Hypothalamus (tissue), 51 donors: ENCODE measurements at regions not wholly inside any gene's neighbourhood (a gene's known extent, or its start where the extent isn't known, plus 50 kb on each side); places are given as distances from the start of the nearest gene placed in this dataset.

Experiments used
- DNase-seq, 51 donors: peaks; one replicate each; lab custom pipeline; 2025; lab: John Stamatoyannopoulos, UW

DNA sequence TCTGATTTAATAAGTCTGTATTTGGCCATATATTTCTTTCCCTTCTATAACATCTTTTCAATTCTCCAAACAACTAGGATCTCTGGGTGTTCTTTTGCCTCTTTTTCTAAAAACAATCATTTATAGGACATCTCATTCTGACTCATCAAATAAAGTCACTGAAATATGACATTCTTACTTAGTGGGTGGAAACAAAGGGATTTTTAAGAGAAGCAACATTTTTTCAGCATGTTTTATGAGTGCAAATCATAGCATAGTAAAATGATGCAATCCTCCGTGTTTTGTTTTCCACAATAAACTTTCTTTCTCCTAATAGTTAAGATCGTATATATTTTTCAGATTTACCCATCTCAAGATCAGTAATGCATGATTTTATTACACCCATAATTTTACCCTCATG, 179.8 kb downstream of the SPCS3 start:
- no peak for DNase-seq

DNA sequence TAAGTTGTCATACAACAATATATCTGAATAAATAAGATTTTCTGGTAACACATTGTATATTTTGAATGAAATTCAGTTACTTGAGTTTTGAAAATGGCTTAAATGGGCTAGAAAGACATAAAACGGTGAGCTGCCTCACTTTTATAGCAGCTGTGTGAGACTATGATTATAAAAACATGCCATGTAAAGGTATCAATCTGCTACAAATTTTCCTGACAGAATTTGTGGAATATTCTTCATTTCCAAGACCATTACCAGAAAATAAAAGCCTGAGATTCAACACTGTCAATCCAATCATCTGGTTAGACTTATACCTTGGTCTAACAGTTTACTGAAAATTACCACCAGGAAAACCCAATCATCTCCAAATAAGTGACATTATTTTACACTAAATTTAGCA, 181.1 kb downstream of the SPCS3 start:
- no peak for DNase-seq

DNA sequence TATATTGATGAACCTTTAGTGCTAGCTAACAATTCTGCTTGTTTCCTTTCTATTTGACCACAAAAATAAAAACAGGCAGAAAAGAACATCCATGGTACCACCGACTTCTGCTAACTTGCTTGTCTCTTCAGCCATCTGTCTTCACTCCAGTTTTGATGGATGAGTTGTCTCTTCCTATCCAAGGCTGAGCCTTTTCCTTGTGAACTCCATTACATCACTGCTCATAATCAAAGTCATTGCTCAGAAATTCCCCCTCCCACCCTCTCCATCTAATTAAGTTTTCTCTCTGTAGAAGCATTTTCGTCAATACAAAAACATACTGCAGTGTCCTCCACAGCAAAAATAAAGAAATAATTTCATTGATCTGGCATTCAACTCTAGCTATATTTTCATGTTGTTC, 184.4 kb downstream of the SPCS3 start:
- DNase-seq, result no peak

DNA sequence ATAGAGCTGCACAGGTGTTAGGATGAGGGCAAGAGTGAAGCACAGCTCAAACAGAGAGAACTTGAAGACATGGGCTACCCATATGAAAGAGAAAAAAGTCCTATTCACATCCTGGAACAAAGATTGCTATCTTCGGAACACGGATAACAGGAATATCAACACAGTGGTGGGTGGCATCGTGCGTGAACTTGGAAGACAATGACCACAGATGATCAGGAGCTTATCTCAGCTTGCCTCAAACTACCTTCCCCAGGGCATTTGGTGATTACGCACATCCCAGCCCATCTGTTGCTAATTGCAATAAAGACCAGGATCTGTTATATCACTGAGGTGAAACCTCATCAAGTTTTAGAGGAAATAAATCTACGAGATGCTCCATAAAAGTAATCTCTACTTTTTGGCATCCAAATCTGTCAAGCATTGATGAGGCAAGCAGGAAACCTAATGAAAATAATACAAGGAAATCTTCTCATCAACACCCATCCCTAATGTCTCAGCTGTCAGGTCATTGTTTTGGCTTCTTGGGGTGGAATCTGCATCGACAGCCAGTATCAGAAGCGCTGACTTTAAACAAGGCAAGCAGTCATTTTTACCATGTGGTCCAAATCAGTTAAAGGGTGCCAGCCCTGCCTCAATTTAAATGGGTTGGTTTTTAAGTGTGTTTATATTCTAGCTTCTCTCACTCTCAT, 188.2 kb downstream of the SPCS3 start:
- DNase-seq, result no peak

DNA sequence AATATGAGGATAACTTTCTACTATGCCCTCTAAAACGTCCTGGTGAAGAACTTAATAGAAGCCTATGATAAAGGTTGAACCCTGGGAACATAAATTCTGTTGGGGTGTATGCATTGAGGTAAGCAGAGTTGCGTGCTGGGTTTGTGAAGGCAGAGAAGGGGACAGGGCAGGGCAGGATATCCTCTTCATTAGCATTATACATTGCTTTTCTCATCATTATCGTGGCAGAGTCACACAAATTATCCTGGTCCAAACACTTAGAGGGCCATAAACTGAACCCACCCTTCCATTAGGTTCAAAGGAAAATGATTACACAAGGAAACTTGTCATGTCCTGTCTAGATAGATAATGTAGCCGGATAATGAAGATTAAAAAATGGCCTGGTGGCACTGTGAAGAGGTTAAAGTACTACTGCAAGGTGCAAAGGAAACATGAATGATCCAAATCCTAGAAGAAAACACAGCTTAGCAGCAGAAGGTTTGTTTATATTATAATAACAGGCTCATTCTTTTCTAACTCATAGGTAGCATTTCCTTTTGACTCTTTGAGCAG, 189.1 kb downstream of the SPCS3 start:
- no peak for DNase-seq

DNA sequence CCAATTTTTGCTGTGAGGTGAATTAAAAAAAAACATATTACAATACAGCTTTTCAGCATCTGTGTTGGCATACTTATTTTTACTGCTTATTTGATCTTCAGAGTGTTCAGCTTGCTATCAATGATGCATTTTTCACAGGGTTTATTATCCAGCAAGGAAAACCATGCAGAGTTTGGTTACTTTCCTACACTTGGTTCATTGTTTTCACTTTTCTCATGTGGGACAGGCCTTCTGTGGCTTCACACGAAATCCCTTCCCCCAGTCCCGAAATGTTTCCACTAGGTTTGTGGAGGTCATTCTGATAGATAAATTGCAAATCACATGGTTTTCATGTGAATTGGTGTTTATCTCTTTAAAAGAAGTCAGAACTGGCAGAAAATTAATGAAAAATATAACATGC, 205.8 kb downstream of the SPCS3 start:
- no peak for DNase-seq

DNA sequence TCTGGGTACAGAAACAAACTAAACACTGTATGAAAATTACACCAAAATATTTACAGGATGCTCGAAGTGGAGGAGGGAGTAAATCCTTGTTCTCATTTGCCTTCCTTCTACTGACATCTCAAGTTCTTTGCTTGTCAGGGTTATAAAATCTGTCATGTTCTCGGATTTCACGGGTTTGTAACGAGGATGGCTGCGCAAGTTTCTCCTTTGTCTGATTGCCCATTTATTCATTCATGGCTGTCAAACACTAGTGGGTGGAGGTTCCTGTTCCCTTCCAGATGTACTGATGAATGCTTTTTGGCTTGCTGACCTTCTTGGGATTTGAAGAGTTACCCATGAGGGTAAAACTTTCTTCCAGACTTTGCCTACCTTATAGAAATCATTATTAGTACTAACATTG, 206.9 kb downstream of the SPCS3 start:
- DNase-seq, result no peak

DNA sequence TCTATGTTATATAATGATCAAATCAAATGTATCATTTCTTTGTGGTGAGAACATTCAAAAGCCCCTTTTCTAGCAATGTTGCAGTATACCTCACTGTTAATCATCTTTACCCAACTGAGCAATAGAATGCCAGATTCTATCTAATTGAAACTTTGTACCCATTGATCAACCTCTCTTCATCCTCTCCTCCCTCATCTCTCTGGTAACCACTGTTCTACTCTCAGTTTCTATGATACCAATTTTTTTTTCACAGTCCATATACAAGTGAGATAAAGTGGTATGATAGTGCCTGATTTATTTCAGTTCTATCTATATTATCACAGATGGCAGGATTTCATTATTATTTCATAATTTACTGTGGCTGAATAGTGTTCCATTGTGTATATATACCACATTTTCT, 209.8 kb downstream of the SPCS3 start:
- DNase-seq, result no peak

DNA sequence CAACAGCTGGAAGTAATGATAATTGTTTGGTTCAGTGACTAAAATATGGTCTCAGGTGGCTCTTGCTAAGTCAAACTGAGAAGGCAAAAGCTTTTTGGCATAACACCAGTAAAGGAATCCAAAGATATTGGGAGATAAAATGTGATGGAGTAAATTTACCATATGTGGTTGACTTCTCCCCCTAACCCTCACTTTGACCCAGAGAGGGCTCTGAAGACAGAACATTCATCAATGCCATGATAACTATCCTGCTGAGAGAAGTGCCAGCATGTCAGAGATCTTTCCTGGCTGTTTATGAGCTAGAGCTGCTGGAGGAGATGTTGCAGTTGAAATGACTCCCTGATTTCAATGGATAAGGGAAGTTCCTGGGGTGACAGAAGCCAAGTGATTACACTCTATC, 213.4 kb downstream of the SPCS3 start:
- DNase-seq, result no peak

DNA sequence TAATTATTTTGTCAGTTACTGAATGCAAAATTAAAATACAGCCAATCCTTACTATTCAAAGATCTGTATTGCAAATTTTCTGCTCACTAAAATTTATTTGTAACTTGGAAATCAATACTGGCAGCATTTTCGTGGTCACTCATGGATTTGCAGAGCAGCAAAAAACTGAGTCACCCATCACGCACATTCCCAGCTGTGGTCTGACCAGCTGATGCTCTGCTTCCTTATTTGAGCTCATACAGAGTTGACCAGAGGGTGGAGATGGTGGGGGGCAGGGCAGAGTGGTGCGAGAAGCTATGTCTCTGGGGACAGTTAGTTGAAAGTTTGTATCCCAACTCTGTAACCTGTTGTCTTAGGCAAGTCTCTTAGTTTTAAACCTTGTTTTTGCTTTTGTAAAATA, 214.8 kb downstream of the SPCS3 start:
- no peak for DNase-seq

DNA sequence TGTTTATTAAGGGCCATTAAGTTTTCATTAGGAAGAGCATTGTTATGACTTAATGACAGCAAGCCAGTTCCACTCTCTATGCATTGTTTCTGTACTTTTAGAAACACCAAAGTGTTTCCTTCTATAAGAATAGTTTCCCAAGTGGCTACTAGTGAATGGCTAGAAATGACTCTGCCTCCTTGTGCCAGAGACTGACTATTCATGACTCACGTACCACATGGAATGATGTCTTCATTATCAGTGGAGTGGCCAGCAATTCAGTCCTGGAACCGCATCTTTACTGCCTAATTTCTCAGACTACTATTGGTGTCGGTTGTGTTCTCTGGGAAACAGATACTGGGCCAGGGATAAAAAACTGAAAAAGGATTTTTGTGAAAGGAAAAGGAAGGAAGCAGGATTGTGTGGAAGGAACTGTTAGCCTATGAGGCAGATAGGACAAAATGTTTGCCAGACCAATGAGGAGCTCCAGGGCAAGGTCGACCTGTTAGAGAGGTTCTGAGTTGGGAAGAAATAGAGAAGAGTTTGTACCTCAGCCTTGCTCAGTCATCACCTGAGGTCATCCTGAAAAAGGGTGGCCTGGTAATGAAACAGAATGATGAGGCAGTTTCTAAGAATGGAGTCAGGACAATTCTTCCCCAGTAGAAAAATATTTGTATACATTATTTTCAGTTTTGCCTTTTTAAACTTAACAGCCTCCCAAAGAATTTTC, 218.6 kb downstream of the SPCS3 start:
- DNase-seq, result no peak

DNA sequence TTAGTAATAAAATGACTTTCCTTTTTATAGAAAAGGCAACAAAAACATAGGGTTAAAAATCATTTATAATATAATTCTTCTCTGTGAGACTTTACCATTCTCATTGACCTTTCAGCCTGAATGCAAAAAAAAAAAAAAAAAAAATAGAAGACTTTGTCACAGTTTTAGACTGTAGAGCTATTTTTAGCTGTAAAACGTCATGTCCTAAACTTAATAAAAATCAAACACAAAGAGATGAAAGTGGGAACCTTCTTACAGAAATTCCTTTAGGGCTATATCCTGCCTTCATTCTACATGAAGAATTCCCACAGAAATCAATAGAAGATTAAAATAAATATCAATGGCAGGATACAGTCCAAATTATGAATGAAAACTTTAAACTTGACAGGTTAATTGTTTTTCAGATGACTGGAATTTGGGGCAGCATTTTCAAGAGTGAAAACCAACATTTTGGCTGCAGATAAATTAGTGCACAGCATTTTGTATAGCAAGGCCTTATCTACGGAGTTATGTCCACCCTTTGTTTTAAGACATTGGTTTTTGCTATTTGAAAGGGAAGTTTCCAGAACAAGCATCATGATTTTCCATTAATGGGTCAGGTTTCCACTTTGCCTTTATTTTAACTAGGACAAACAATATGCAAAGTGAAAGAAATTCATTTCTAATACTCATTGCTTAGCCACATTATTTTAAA, 219.5 kb downstream of the SPCS3 start:
- no peak for DNase-seq

DNA sequence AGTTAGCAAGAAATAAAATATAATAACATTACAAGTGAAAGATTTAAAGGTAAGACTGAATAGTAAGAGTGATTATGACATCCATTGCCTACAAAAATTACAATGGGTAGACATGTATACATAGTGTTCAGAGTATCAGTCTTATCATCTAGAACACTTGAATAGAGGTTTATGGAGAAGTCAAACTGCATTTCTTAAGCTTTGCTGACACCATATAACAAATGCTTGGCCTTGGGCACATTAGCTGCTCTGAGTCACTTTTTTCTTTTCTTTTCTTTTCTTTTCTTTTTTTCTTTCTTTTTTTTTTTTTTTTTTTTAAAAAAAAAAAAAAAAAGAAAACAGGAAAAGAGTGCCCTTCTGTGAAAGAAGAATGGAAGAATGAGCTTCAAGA, 220.0 kb downstream of the SPCS3 start:
- no peak for DNase-seq

DNA sequence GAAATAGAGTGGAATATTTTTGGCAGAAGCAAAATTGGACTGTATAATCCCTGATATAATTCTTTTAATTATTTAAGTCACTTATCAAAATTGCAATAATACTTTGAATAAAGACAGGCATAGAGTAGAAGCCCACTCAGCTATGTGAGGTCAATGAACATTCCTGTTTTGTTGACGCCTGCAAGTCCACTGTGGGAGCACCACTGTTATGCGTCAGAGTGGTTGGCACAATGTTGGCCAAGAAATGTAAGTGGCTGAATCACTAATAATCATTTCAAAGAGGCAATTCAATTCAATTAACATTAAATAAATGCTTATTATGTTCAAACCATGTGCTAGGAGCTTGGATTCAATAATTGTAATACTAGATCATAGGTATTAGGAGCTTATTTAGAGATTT, 221.0 kb downstream of the SPCS3 start:
- no peak for DNase-seq

DNA sequence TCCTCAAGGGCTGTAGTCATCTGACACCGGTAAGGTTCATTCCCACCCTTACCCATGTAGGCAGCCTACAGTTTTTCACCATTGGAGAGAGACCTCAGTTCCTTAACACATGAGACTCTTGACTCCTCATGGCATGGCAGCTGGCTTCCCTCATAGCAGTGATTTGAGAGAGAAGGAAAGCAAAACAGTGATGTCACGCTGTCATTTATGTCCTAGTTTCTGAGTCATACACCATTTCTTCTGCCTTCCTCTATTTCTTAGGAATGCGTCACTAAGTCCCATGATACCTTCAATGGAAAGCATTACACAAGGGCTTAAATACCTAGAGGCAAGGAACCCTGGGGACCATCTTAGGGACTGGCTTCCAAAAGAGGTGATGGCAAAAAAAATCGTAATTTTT, 226.1 kb downstream of the SPCS3 start:
- DNase-seq, result no peak

DNA sequence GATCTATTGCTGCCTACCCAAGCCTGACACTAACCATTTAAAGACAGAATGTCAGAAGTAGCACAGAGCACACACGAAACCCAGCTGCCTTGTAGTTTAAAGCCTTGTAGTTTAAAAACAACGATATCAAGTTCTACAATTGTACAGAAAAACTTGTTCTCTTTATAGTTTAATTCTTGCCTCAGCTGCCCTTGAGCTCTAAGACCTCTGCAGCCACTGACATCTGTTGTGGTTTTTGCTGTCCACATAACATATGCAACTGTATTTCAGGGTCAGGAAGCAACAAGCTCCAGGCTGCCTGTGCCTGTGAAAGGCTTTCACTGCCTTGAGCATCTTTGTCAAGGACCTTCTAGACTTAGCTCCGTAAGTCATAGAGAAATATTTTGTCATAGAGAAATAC, 227.2 kb downstream of the SPCS3 start:
- no peak for DNase-seq

DNA sequence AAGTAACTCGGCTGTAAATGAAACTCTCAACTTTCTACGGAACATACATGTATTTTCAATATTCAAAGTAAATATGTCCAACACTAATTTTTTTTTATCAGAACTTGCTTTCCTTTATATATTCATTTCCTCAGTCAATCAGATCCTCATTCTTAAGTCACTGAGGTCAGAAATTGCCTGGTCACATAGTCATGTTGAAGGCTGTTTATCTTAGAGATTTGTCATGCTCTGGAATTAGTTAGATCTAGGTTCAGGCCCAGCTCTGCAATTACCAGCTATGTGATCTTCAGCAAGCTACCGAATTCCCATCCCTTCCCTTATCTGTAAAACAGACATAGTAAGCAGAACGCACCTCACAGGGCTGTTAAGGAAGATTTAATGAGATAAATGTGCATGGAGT, 228.8 kb downstream of the SPCS3 start:
- DNase-seq, result no peak

DNA sequence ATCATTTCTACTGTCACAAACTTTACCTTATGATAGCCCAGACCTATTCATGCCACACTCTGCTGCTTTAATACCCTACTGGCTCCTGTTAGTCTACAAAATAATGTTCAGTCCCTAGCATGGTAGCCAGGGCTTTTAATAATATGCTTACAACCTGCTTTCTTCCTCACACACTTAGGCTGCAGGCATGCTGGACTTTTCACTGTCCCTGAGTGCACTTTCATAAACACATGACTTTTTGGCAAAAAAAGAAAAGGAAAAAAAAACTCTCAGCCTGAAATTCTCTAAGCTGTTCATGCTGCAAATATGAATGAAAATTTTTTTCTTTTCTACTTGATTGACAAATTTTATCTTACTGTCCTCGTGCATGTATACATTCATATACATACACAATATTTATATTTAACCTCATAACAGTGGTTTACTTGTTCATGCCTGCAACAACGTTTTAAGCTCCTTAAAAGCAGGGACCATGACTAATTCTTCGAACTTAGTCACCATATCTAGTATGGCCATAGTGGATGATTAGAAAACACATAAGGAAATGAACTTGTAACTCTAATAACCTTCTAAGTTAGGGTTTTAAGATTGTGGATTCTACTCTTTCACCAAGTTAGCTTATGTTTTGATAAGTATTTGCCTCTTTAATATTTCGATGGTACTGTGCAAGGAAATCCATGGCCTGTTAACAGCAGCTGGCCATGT, 229.5 kb downstream of the SPCS3 start:
- DNase-seq, result no peak

DNA sequence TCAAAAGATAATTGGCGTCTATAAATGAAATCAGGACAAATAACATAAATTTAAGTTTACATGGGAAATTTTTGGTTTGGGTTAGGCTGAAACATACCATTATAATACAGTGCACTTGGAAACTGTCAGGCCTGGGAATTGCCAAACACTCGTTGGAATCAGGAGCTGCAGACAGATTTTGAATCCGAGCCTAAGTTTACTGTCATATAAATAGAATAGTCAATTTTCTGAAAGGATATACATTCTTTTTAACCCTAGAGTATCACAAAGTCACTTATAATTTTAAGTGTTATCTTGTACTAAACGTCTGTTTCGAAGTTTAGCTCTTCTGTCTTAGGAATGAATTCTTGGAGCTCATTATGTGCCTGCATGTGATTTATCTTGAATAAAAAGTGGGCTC, 234.1 kb downstream of the VEGFC start:
- DNase-seq, result no peak

DNA sequence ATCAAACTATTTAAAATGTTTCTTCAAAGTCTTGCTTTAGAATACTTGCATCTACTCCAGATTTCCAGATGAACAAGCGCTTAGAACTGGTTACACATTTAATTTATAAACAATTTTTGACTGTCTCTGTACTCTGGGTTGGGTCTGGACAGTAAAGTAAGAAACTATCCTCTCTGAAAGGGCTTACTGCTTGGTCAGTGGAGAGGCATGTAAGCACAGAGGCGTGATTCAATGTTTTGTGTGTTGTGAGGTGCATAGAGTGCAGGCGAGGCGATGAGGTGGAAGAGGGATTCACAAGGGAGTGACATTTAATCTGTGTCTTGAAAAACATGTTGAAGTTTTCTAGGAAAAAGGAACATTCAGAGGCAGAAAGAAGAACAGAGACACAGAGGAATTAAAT, 231.4 kb downstream of the VEGFC start:
- no peak for DNase-seq

DNA sequence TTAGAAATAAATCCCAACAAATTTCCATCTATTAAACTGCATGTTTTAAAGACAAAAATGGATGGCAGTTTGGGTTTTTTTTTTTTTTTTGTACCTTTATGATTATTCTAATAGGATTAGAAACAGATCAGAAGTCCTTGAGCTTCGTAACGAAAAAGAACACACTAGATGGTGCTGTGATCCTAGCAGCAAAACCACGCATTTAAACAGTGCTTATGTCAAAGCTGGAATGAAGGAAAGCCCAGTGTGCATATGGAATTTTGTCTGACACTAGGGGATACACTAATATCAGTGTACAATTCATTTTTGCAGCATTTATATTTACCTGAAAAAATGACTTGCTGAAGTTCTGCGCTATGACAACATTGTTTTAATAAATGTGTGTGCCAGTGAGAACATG, 229.1 kb downstream of the VEGFC start:
- no peak for DNase-seq
